HG03520 (cell line): ENCODE measurements at regions not wholly inside any gene's neighbourhood (a gene's known extent, or its start where the extent isn't known, plus 50 kb on each side); places are given as distances from the start of the nearest gene placed in this dataset.

Source experiments
- ATAC-seq: cut with Tn5 transposase; IDR thresholded peaks from one replicate; pipeline ENCODE4 v1.9.1; 2021; ENCODE audit warnings: mild to moderate bottlenecking, moderate library complexity; ENCODE audit not compliant: unreplicated experiment

DNA sequence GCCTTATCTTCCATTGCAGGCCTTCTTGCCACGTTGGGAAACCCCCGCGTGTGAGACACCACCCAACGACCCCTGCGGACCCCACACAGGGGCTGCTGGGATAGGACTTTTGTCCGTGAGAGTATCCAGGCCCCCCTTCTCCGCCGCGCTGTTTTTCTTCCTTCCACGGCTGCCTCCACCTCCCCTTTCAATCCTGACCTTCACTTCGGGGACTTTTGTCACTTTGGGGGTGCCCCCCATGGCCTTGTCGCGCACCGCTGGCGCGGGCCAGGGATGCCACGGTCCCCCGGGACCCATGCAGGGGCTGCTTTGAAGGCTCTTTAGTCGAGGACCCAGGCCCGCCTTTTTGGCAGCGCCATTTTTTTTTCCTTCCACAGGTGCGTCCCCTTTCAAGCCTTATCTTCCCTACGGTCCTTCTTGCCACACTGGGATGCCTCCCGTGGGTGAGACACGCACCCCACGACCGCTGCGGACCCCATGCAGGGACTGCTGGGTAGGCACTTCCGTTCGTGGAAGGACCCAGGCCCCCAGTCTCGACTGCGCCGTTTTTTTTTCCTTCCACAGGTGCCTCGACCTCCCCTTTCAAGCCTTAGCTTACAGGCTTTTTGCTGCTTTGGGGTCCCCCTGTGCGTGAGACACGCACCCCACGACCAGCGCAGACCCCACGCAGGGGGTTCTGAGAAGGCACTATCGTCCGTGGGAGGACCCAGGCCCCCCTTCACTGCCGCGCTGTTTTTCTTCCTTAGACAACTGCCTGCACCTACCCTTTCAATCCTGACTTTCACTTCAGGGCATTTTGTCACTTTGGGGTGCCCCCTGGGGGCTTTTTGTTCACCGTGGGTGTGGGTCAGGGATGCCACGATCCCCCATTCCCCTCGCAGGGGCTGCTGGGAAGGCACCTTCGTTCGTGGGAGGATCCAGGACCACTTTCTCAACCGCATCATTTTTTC lies 267.4 kb downstream of the ALG10 start:
- no peak for ATAC-seq

- no peak for ATAC-seq
Observed at GRCh38 chr12:34290381-34290995, 268.2 kb downstream of the ALG10 start.

- no peak for ATAC-seq
Observed at GRCh38 chr12:34291001-34291400, 268.7 kb downstream of the ALG10 start.

GRCh38 chr12:34291426-34291901 lies 269.2 kb downstream of the ALG10 start:
- ATAC-seq = no peak

DNA sequence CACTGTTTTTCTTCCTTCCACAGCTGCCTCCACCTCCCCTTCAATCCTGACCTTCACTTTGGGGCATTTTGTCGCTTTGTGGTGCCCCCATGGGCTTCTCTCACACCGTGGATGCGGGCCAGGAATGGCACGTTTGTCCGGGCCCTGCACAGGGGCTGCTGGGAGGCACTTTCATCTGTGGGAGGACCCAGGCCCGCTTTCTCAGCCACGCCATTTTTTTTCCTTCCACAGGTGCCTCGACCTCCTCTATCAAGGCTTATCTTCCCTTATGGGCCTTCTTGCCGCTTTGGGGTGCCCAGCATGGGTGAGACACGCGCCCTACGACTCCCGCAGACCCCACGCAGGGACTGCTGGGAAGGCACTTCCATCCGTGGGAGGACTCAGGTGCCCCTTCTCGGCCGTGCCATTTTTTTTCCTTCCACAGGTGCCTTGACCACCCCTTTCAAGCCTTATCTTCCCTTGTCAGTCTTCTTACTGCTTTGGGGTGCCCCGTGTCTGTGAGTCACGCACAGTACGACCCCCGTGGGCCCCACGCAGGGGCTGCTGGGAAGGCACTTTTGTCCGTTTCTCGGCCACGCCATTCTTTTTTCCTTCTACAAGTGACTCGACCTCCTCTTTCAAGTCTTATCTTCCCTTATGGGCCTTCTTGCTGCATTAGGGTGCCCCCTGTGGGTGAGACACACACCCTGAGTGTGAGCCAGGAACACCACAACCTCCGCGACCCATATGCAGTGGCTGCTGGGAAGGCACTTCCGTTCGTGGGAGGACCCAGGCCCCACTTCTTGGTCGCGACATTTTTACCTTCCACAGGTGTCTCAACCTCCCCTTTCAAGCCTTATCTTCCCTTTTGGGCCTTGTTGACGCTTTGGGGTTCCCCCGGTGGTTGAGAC lies 270.7 kb downstream of the ALG10 start:
- ATAC-seq = no peak

DNA sequence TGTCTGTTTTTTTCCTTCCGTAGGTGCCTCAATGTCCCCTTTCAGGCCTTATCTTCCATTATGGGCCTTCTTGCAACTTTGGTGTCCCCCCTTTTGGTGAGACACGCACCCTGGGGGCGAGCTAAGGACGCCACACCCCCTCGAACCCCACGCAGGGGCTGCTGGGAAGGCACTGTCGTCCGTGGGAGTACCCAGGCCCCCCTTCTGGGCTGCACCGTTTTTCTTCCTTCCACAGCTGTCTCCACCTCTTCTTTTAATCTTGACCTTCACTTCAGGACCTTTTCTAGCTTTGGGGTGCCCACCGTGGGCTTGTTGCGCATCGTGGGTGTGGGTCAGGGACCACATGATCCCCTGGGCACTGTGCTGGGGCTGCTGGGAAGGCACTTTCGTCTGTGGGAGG lies 271.8 kb downstream of the ALG10 start:
- ATAC-seq = no peak

DNA sequence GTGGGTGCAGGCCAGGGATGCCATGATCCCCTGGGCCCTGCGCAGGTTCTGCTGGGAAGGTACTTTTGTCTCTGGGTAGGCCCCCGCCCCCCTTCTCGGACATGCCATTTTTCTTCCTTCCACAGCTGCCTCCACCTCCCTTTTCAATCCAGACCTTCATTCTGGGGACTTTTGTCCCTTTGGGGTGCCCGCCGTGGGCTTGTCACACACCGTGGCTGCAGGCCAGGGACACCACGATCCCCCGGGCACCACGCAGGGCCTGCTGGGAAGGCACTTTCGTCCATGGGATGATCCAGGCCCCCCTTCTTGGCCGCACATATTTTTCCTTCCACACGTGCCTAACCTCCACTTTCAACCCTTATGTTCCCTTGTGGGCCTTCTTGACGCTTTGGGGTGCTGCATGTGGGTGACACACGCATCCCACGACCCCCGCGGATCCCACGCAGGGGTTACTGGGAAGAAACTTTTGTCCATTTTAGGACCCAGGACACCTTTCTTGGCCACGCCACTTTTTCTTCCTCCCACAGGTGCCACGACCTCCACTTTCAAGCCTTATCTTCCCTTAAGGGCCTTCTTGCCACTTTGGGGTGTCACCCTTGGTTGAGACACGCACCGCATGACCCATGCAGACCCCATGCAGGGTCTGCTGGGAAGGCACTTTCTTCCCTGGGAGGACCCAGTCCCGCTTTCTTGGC lies 272.5 kb downstream of the ALG10 start:
- ATAC-seq = no peak

DNA sequence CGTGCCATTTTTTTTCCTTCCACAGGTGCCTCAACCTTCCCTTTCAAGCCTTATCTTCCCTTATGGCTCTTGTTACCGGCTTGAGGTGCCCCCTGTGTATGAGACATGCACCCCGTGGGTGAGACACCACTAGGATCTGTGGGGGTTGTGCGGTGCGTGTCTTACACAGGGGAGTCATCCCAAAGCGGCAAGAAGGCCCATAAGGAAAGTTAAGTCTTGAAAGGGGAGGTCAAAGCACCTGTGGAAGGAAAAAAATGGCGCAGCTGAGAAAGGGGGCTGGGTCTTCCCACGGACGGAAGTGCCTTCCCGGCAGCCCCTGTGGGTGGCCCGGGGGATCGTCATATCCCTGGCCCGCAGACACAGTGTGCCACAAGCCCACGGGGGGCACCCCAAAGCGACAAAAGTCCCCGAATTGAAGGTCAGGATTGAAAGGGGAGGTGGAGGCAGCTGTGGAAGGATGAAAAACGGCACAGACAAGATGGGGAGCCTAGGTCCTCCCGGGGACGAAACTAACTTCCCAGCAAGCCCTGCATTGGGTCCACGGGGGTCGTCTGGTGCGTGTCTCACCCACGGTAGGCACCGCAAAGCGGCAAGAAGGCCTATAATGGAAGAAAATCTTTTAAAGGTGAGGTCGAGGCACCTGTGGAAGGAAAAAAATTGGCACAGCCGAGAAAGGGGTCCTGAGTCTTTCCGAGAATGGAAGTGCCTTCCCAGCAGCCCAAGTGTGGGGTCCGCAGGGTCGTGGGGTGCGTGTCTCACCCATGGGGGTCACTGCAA lies 273.3 kb downstream of the ALG10 start:
- ATAC-seq = no peak

- no peak for ATAC-seq
Observed at GRCh38 chr12:34296143-34297041, 274.1 kb downstream of the ALG10 start.

GRCh38 chr12:34297126-34297789 lies 275.0 kb downstream of the ALG10 start:
- no peak for ATAC-seq

DNA sequence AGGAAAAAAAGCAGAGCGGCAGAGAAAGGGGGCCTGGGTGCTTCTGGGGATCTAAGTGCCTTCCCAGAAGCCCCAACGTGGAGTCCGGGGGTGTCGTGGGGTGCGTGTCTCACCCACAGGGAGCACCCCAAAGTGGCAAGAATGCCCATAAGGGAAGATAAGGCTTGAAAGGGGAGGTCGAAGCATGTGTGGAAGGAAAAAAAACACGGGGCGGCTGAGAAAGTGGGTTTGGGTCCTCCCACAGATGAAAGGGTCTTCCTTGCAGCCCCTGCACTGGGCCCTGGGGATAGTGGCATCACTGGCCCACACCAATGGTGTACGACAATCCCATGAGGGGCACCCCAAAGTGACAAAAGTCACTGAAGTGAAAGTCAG lies 275.5 kb downstream of the ALG10 start:
- ATAC-seq = no peak

GRCh38 chr12:34298176-34298970 lies 276.1 kb downstream of the ALG10 start:
- no peak for ATAC-seq

DNA sequence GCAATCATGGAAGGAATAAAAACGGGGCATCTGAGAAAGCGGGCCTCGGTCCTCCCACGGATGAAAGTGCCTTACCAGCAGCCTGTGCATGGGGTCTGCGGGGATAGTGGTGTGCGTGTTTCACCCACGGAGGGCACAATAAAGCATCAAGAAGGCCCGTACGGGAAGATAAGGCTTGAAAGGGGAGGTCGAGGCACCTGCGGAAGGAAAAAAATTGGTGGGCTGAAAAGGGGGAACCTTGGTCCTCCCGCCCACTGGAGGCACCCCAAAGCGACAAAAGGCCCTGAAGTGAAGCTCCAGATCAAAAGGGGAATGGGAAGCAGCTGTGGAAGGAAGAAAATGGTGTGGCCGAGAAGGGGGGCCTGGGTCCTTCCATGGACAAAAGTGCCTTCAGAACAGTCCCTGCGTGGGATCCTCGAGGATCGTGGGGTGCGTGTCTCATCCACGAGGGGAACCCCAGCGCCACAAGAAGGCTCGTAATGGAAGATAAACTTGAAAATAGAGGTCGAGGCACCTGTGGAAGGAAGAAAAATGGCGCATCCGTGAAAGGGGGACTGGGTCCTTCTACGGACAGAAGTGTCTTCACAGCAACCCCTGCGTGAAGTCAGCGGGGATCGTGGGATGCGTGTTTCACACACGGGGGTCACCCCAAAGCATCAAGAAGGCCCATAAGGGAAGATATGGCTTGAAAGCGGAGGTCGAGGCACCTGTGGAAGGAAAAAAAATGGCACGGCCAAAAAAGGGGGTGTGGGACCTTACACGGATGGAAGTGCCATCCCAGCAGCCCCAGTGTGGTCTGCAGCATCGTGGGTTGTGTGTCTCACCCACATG lies 276.9 kb downstream of the ALG10 start:
- no peak for ATAC-seq

DNA sequence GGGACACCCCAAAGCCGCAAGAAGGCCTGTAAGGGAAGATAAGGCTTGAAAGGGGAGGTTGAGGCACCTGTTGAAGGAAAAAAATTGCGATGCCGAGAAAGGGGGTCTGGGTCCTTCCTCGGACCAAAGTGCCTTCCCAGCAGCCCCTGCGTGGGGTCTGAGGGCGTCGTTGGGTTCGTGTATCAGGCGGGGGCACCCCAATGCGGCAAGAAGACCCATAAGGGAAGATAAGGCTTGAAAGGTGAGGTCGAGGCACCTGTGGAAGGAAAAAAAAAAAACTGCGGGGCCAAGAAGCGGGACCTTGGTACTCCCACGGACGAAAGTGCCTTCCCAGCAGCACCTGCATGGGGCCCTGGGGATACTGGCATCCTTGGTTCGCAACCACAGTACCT lies 277.5 kb downstream of the ALG10 start:
- ATAC-seq = no peak

- ATAC-seq = no peak
Observed at GRCh38 chr12:34300376-34301250, 278.3 kb downstream of the ALG10 start.
